GM19455 (cell line): ENCODE measurements at regions not wholly inside any gene's neighbourhood (a gene's known extent, or its start where the extent isn't known, plus 50 kb on each side); places are given as distances from the start of the nearest gene placed in this dataset.

Source experiments
- ATAC-seq: cut with Tn5 transposase; IDR thresholded peaks from one replicate; pipeline ENCODE4 v1.9.1; 2021; ENCODE audit not compliant: unreplicated experiment

- no peak for ATAC-seq
Observed at GRCh38 chr18:40985436-40985835, 969.6 kb upstream of the PIK3C3 start.

- no peak for ATAC-seq
Observed at GRCh38 chr18:40984856-40985255, 970.2 kb upstream of the PIK3C3 start.

- no peak for ATAC-seq
Observed at GRCh38 chr18:40983835-40984234, 971.2 kb upstream of the PIK3C3 start.

GRCh38 chr18:40980171-40980570 lies 974.9 kb upstream of the PIK3C3 start:
- no peak for ATAC-seq

DNA sequence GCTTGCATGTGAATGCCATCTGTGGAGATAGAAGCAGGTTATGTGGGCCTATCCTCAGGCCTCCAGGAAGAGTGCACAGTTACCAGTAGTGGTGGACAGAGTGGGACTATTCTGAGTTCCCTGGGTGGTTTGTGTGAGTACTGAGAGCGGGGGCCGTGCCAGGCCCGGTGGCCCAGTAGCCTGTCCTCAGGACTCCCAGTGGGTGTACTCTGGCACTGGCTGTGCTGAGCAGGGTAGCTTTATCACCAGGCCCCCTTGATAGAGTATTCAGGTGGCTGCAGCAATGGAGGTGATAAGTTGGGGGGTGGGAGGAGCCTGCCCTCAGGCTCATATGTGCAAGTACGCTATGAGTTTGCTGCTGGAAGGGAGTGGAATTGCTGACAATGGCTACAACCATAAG lies 979.0 kb upstream of the PIK3C3 start:
- ATAC-seq, result no peak

GRCh38 chr18:40974448-40974847 lies 980.6 kb upstream of the PIK3C3 start:
- ATAC-seq, result no peak

GRCh38 chr18:40962784-40963183 lies 992.2 kb upstream of the PIK3C3 start:
- ATAC-seq, result no peak

GRCh38 chr18:40957533-40958070 lies 997.4 kb upstream of the PIK3C3 start:
- no peak for ATAC-seq

DNA sequence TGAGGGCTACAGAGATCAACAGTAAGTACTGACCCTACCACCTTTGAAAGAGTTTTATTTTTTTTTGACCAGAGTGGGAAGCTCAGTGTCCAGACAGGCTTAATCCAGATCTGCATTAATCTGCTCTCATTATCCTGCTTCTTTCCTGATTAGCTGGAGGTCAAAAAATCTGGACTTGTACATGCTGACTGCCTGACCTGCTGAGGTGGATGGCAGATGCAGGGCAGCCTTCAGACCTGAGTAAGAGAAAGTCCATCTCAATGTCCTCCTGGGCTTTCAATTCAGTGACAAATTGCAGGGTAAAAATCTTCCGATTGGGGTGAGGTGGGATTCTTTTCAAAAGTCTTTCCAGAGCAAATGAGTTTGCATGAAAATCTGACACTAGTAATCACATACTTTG lies 998.8 kb upstream of the PIK3C3 start:
- ATAC-seq, result no peak

GRCh38 chr18:40955351-40955750 lies 999.7 kb upstream of the PIK3C3 start:
- no peak for ATAC-seq

- no peak for ATAC-seq
Observed at GRCh38 chr18:40949114-40949950, 1005.7 kb upstream of the PIK3C3 start.

GRCh38 chr18:40944576-40944975 lies 1010.5 kb upstream of the PIK3C3 start:
- no peak for ATAC-seq

- no peak for ATAC-seq
Observed at GRCh38 chr18:40939656-40940515, 1015.1 kb upstream of the PIK3C3 start.

GRCh38 chr18:40938615-40939014 lies 1016.4 kb upstream of the PIK3C3 start:
- ATAC-seq, result no peak

DNA sequence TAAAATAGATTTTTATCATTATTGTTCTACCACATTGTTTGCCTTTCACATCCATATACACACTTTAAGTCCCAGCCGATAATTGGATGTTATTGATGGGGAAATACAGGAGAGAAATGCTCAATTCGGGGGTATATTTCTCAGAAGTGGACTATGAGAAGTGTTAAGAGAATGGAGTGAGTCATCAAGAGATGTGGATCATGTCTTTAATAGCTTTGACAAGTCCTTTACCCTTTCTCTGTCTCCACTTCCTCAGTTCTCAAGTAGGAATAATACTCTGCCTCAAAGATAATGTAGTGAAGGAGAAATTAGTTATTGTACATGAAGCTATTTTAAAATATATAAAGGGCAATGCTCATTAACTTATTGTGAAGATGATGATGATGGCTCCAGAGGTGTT lies 1017.6 kb upstream of the PIK3C3 start:
- ATAC-seq, result no peak

GRCh38 chr18:40935423-40935822 lies 1019.6 kb upstream of the PIK3C3 start:
- ATAC-seq, result no peak

- no peak for ATAC-seq
Observed at GRCh38 chr18:40932862-40933261, 1022.2 kb upstream of the PIK3C3 start.

DNA sequence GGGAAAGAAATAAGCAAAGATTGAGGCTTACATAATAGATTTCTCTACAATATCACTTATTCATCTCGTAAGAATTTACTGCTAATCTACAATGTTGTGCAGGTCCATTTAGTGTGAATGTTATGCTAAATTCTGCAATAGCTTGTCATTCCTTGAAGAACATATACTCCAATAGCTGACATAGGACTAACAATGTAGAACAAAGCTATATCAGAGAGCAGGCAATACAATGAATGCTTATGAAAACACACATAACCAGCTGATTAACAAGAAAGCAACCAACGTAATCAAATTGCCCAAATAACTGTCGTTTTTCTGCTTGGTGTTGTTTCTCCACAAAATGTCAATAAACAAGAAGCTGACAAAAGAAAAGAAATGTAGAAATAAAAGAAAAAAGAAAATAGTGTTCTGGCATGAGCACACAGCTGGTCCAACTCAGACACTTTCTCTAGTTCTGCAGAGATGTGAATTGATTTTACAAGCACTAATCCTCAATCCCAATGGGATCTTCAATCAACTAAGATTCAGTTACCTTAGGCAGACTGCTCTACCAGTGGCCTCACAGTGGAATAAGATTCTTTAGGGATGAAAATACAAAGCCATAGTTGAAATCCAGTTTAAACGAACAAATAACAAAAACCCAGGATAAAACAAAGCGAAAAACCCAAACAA lies 1024.7 kb upstream of the PIK3C3 start:
- ATAC-seq, result no peak

DNA sequence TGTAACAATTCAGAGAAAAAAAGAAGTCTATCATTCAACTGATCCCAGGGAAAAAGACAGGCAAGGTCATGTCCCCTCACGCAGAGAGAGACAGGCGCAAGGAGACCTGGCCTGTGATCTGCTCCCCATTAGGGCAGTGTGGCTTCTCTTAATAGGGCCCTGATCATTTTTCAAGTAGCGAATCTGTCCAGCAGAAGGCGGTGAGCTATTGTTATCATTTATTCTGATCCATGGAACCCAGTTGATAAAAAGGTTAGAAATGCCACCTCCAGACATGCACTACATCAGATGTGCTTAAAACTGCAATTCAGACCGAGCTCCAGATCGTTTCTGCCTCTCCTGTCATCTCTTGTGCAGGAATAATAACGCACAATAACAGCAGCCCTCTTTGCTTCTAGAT lies 1025.6 kb upstream of the PIK3C3 start:
- ATAC-seq, result no peak

GRCh38 chr18:40926679-40927078 lies 1028.4 kb upstream of the PIK3C3 start:
- no peak for ATAC-seq

DNA sequence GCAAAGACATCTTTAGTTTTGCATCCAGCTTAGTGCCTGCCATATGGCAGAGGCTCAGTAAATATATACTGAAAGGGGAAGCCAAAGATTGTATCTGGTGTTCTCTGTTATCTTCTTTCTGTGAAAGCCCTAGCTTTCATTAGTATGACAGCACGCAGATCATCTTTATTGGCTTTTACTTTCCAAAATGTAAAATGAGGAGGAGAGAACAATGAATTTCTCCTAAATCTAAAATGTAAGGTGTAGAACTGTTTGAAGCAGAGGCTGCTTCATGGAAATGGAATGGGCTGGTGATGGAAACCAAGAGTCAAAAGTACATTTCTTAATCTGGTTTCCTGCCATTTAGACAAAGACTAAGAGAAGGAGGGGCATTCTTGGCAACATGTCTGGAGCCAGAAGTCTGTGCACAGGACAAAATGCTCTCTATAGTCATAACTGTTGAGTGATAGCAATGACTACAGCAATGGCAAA lies 1029.9 kb upstream of the PIK3C3 start:
- ATAC-seq, result no peak
